HCT116 (cell line): ENCODE measurements at regions not wholly inside any gene's neighbourhood (a gene's known extent, or its start where the extent isn't known, plus 50 kb on each side); places are given as distances from the start of the nearest gene placed in this dataset.

ENCODE experiments used
- ELF1 ChIP-seq: IDR thresholded peaks from 2 replicates; pipeline ENCODE4 v1.6.1; 2012; ENCODE audit warnings: low read depth, borderline replicate concordance
- POLR2A ChIP-seq: IDR thresholded peaks from 2 replicates; pipeline ENCODE4 v1.7.0; 2011; ENCODE audit warnings: borderline replicate concordance; ENCODE audit not compliant: insufficient read depth, insufficient read length; ENCODE audit errors: extremely low read depth
- YY1 ChIP-seq: IDR thresholded peaks from 2 replicates; pipeline ENCODE4 v1.6.1; 2011; ENCODE audit warnings: low read length, low read depth, moderate library complexity, mild to moderate bottlenecking; ENCODE audit not compliant: insufficient replicate concordance; ENCODE audit errors: extremely low read depth
- TF ChIP-seq, protein P1 (sequence below): IDR thresholded peaks from 2 replicates; pipeline ENCODE4 v1.6.1; 2012; ENCODE audit warnings: low read depth

DNA sequence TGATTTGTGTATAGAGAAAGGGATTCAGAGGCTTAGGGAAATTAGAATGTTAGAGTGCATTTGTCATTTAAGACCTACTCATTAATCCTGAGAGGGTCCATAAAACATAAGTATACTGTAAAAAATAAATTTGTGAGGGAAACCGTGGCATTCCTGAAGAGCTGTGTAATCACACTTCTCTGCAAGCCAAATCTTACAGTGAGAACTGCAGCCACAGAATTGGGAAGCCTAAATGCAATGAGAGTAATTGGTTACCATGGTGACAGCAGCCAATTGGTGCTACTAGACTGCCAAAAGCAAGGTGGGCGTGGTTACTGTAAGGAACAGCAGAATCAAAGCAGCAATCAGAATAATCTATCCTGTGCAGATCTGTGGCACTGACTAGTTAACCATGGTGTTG, 345.2 kb upstream of the GRID2 start:
- TF ChIP-seq POLR2A (no peak), YY1 (no peak), ELF1 (no peak)
- TF ChIP-seq, protein P1, sequence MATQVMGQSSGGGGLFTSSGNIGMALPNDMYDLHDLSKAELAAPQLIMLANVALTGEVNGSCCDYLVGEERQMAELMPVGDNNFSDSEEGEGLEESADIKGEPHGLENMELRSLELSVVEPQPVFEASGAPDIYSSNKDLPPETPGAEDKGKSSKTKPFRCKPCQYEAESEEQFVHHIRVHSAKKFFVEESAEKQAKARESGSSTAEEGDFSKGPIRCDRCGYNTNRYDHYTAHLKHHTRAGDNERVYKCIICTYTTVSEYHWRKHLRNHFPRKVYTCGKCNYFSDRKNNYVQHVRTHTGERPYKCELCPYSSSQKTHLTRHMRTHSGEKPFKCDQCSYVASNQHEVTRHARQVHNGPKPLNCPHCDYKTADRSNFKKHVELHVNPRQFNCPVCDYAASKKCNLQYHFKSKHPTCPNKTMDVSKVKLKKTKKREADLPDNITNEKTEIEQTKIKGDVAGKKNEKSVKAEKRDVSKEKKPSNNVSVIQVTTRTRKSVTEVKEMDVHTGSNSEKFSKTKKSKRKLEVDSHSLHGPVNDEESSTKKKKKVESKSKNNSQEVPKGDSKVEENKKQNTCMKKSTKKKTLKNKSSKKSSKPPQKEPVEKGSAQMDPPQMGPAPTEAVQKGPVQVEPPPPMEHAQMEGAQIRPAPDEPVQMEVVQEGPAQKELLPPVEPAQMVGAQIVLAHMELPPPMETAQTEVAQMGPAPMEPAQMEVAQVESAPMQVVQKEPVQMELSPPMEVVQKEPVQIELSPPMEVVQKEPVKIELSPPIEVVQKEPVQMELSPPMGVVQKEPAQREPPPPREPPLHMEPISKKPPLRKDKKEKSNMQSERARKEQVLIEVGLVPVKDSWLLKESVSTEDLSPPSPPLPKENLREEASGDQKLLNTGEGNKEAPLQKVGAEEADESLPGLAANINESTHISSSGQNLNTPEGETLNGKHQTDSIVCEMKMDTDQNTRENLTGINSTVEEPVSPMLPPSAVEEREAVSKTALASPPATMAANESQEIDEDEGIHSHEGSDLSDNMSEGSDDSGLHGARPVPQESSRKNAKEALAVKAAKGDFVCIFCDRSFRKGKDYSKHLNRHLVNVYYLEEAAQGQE, result no peak
